WTC11 (cell line): ENCODE measurements at regions not wholly inside any gene's neighbourhood (a gene's known extent, or its start where the extent isn't known, plus 50 kb on each side); places are given as distances from the start of the nearest gene placed in this dataset.

Experiments used
- ARID4B ChIP-seq: sonication (generic); formaldehyde crosslinking; IDR thresholded peaks from 2 replicates; pipeline ENCODE4 v1.8.0; 2023; ENCODE audit warnings: missing genetic modification reagents, mild to moderate bottlenecking, borderline replicate concordance
- ATF3 ChIP-seq: sonication (generic); formaldehyde crosslinking; conservative IDR thresholded peaks from 2 replicates; pipeline ENCODE4 v1.8.1; 2022; ENCODE audit warnings: mild to moderate bottlenecking, missing genetic modification reagents
- CTCF ChIP-seq: fragments of 200-600 bp; IDR thresholded peaks from 2 replicates; pipeline ENCODE4 v1.8.0; 2022; ENCODE audit warnings: antibody characterized with exemption
- FOXJ3 ChIP-seq: sonication (generic); formaldehyde crosslinking; IDR thresholded peaks from 2 replicates; pipeline ENCODE4 v1.9.0; 2021; ENCODE audit warnings: missing genetic modification reagents, mild to moderate bottlenecking, borderline replicate concordance
- FOXP1 ChIP-seq: sonication (generic); formaldehyde crosslinking; IDR thresholded peaks from 2 replicates; pipeline ENCODE4 v1.8.0; 2022; ENCODE audit warnings: missing genetic modification reagents, mild to moderate bottlenecking, moderate library complexity, borderline replicate concordance
- RELA ChIP-seq: sonication (generic); formaldehyde crosslinking; IDR thresholded peaks from 2 replicates; pipeline ENCODE4 v1.8.1; 2022; ENCODE audit warnings: missing genetic modification reagents, mild to moderate bottlenecking, borderline replicate concordance
- SP1 ChIP-seq: sonication (generic); formaldehyde crosslinking; conservative IDR thresholded peaks from 2 replicates; pipeline ENCODE4 v1.8.1; 2022; ENCODE audit warnings: missing genetic modification reagents
- TEAD4 ChIP-seq: sonication (generic); formaldehyde crosslinking; IDR thresholded peaks from 2 replicates; pipeline ENCODE4 v1.8.0; 2022; ENCODE audit warnings: mild to moderate bottlenecking, missing genetic modification reagents
- ZBTB21 ChIP-seq: sonication (generic); formaldehyde crosslinking; IDR thresholded peaks from 2 replicates; pipeline ENCODE4 v1.8.1; 2023; ENCODE audit warnings: mild to moderate bottlenecking, missing genetic modification reagents, borderline replicate concordance
- ZNF121 ChIP-seq: sonication (generic); formaldehyde crosslinking; IDR thresholded peaks from 2 replicates; pipeline ENCODE4 v1.8.0; 2023; ENCODE audit warnings: missing genetic modification reagents
- ZNF263 ChIP-seq: sonication (generic); formaldehyde crosslinking; IDR thresholded peaks from 2 replicates; pipeline ENCODE4 v1.8.1; 2022; ENCODE audit warnings: low read depth, mild to moderate bottlenecking, moderate library complexity, missing genetic modification reagents

GRCh38 chr10:29838539-29838938 lies 203.8 kb upstream of the SVIL start:
- TF ChIP-seq ZNF121 (CRISPR knock-in tag) (no peak), ZBTB21 (CRISPR knock-in tag) (no peak), ARID4B (no peak), FOXJ3 (CRISPR knock-in tag) (no peak), SP1 (CRISPR knock-in tag) (no peak), TEAD4 (CRISPR knock-in tag) (no peak), RELA (CRISPR knock-in tag) (no peak), ATF3 (no peak), CTCF (no peak), ZNF263 (CRISPR knock-in tag) (no peak), FOXP1 (no peak)
